HepG2 (cell line): ENCODE measurements at regions not wholly inside any gene's neighbourhood (a gene's known extent, or its start where the extent isn't known, plus 50 kb on each side); places are given as distances from the start of the nearest gene placed in this dataset.

Experiments
- CBX2 ChIP-seq, 2 experiments: fragments of 200-600 bp in 1 of 2; sonication (generic); formaldehyde crosslinking in 1 of 2; IDR thresholded peaks; 2 replicates each; pipeline versions ENCODE4 v1.7.0 to v1.8.1; 2018 to 2022; ENCODE audit warnings: low read depth in 2 of 2, low read length in 1 of 2, mild to moderate bottlenecking in 1 of 2, missing genetic modification reagents in 1 of 2
- DRAP1 ChIP-seq: IDR thresholded peaks from 2 replicates; pipeline ENCODE4 v1.6.1; 2016; ENCODE audit warnings: missing genetic modification reagents, missing compliant biosample characterization
- GMEB1 ChIP-seq: sonication (generic); formaldehyde crosslinking; IDR thresholded peaks from 2 replicates; pipeline ENCODE4 v1.5.1; 2020; ENCODE audit warnings: missing genetic modification reagents, mild to moderate bottlenecking, borderline replicate concordance
- KAT7 ChIP-seq: IDR thresholded peaks from 2 replicates; pipeline ENCODE4 v1.6.1; 2018; ENCODE audit warnings: borderline replicate concordance, missing compliant biosample characterization
- KAT8 ChIP-seq: IDR thresholded peaks from 2 replicates; pipeline ENCODE4 v1.6.1; 2016; ENCODE audit warnings: missing genetic modification reagents, missing compliant biosample characterization
- NPAS2 ChIP-seq: sonication (generic); formaldehyde crosslinking; IDR thresholded peaks from 2 replicates; pipeline ENCODE4 v1.8.0; 2022; ENCODE audit warnings: mild to moderate bottlenecking, missing genetic modification reagents, borderline replicate concordance
- SIN3A ChIP-seq: IDR thresholded peaks from 2 replicates; pipeline ENCODE4 v1.6.1; 2011; ENCODE audit warnings: low read depth, mild to moderate bottlenecking, control low read depth, low read length, borderline replicate concordance
- SMAD9 ChIP-seq: sonication (generic); formaldehyde crosslinking; IDR thresholded peaks from 2 replicates; pipeline ENCODE4 v1.5.1; 2020; ENCODE audit warnings: mild to moderate bottlenecking, missing genetic modification reagents
- ZMYM4 ChIP-seq: sonication (generic); formaldehyde crosslinking; IDR thresholded peaks from 2 replicates; pipeline ENCODE4 v1.8.1; 2023; ENCODE audit warnings: mild to moderate bottlenecking, missing genetic modification reagents
- ZNF12 ChIP-seq: sonication (generic); formaldehyde crosslinking; IDR thresholded peaks from 2 replicates; pipeline ENCODE4 v1.5.0; 2020; ENCODE audit warnings: missing genetic modification reagents
- ZNF224 ChIP-seq: sonication (generic); formaldehyde crosslinking; IDR thresholded peaks from 2 replicates; pipeline ENCODE4 v1.5.0; 2020; ENCODE audit warnings: mild to moderate bottlenecking, missing genetic modification reagents
- ZNF280B ChIP-seq: sonication (generic); formaldehyde crosslinking; IDR thresholded peaks from 2 replicates; pipeline ENCODE4 v1.5.0; 2020; ENCODE audit warnings: missing genetic modification reagents, mild to moderate bottlenecking, borderline replicate concordance
- ZNF350 ChIP-seq: sonication (generic); formaldehyde crosslinking; IDR thresholded peaks from 2 replicates; pipeline ENCODE4 v1.4.0; 2020; ENCODE audit warnings: mild to moderate bottlenecking, low read depth, missing genetic modification reagents, borderline replicate concordance
- ZNF562 ChIP-seq: sonication (generic); formaldehyde crosslinking; IDR thresholded peaks from 2 replicates; pipeline ENCODE4 v1.8.0; 2022; ENCODE audit warnings: missing genetic modification reagents, borderline replicate concordance
- ZNF598 ChIP-seq: sonication (generic); formaldehyde crosslinking; IDR thresholded peaks from 2 replicates; pipeline ENCODE4 v1.5.1; 2020; ENCODE audit warnings: mild to moderate bottlenecking, missing genetic modification reagents, borderline replicate concordance
- TF ChIP-seq, protein P1 (sequence below): sonication (generic); formaldehyde crosslinking; IDR thresholded peaks from 2 replicates; pipeline ENCODE4; 2020; ENCODE audit warnings: missing genetic modification reagents, mild to moderate bottlenecking, borderline replicate concordance
- TF ChIP-seq, protein P2 (sequence below): sonication (generic); formaldehyde crosslinking; IDR thresholded peaks from 2 replicates; pipeline ENCODE4 v1.4.0; 2020; ENCODE audit warnings: mild to moderate bottlenecking, missing genetic modification reagents
- TF ChIP-seq, protein P3 (sequence below): sonication (generic); formaldehyde crosslinking; IDR thresholded peaks from 2 replicates; pipeline ENCODE4 v1.5.0; 2020; ENCODE audit warnings: missing genetic modification reagents

- TF ChIP-seq, protein P1, sequence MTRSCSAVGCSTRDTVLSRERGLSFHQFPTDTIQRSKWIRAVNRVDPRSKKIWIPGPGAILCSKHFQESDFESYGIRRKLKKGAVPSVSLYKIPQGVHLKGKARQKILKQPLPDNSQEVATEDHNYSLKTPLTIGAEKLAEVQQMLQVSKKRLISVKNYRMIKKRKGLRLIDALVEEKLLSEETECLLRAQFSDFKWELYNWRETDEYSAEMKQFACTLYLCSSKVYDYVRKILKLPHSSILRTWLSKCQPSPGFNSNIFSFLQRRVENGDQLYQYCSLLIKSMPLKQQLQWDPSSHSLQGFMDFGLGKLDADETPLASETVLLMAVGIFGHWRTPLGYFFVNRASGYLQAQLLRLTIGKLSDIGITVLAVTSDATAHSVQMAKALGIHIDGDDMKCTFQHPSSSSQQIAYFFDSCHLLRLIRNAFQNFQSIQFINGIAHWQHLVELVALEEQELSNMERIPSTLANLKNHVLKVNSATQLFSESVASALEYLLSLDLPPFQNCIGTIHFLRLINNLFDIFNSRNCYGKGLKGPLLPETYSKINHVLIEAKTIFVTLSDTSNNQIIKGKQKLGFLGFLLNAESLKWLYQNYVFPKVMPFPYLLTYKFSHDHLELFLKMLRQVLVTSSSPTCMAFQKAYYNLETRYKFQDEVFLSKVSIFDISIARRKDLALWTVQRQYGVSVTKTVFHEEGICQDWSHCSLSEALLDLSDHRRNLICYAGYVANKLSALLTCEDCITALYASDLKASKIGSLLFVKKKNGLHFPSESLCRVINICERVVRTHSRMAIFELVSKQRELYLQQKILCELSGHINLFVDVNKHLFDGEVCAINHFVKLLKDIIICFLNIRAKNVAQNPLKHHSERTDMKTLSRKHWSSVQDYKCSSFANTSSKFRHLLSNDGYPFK (CRISPR knock-in tag), result peak; percentile 67; the same call in 1 of the 2 replicates
- TF ChIP-seq ZNF224 (CRISPR knock-in tag) (0 out of 2 replicates have a peak, but pooled peaks have one; percentile 43), SIN3A (peak; percentile 58; the same call in 1 of the 2 replicates), ZMYM4 (CRISPR knock-in tag) (peak; percentile 51; the same call in 1 of the 2 replicates), ZNF280B (CRISPR knock-in tag) (peak; percentile 77; the same call in 1 of the 2 replicates), NPAS2 (CRISPR knock-in tag) (no peak), KAT8 (CRISPR knock-in tag) (peak; percentile 50; the same call in 1 of the 2 replicates), CBX2 (IDR thresholded peaks at IDR 0.05; ENCODE audit: low read depth, low read length) (no peak), CBX2 (CRISPR knock-in tag; IDR thresholded peaks at IDR 0.05; ENCODE audit: low read depth) (no peak), ZNF598 (CRISPR knock-in tag) (peak; percentile 69; the same call in 1 of the 2 replicates), DRAP1 (CRISPR knock-in tag) (peak; percentile 71), SMAD9 (CRISPR knock-in tag) (no peak), GMEB1 (CRISPR knock-in tag) (0 out of 2 replicates have a peak, but pooled peaks have one; percentile 30), ZNF562 (CRISPR knock-in tag) (no peak), KAT7 (CRISPR knock-in tag) (peak; percentile 69; the same call in 1 of the 2 replicates), ZNF350 (peak; percentile 35; the same call in 1 of the 2 replicates), ZNF12 (CRISPR knock-in tag) (no peak)
- TF ChIP-seq, protein P2, sequence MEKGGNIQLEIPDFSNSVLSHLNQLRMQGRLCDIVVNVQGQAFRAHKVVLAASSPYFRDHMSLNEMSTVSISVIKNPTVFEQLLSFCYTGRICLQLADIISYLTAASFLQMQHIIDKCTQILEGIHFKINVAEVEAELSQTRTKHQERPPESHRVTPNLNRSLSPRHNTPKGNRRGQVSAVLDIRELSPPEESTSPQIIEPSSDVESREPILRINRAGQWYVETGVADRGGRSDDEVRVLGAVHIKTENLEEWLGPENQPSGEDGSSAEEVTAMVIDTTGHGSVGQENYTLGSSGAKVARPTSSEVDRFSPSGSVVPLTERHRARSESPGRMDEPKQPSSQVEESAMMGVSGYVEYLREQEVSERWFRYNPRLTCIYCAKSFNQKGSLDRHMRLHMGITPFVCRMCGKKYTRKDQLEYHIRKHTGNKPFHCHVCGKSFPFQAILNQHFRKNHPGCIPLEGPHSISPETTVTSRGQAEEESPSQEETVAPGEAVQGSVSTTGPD (CRISPR knock-in tag), result 0 out of 2 replicates have a peak, but pooled peaks have one; percentile 37
- TF ChIP-seq, protein P3, sequence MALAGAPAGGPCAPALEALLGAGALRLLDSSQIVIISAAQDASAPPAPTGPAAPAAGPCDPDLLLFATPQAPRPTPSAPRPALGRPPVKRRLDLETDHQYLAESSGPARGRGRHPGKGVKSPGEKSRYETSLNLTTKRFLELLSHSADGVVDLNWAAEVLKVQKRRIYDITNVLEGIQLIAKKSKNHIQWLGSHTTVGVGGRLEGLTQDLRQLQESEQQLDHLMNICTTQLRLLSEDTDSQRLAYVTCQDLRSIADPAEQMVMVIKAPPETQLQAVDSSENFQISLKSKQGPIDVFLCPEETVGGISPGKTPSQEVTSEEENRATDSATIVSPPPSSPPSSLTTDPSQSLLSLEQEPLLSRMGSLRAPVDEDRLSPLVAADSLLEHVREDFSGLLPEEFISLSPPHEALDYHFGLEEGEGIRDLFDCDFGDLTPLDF (CRISPR knock-in tag), result 0 out of 2 replicates have a peak, but pooled peaks have one; percentile 33
Observed at GRCh38 chr19:24033301-24033962, 53.6 kb upstream of the ZNF254 start (continued).
